IMR-90 (cell line): ENCODE measurements at regions not wholly inside any gene's neighbourhood (a gene's known extent, or its start where the extent isn't known, plus 50 kb on each side); places are given as distances from the start of the nearest gene placed in this dataset.

Source experiments
- ATAC-seq: fragments of 200-7000 bp; cut with Tn5 transposase; 2 replicates; pipeline ENCODE4 v1.9.1; 2020; ENCODE audit warnings: low read depth, mild to moderate bottlenecking, moderate library complexity
- BruUV-seq: library from RNA; stranded (reverse); fragments of 400-500 nt; replicated peaks from 2 replicates; lab custom pipeline; 2021; lab: Mats Ljungman, UMichigan
- CTCF ChIA-PET: fragments of 300-600 bp; formaldehyde crosslinking; extraction: SDS; loops from one replicate; lab custom pipeline; 2021; ENCODE audit warnings: antibody characterized with exemption; lab: Yijun Ruan, JAX
- POLR2A ChIA-PET: fragments of 300-600 bp; sonication (Branson Sonifier 250); formaldehyde crosslinking; loops from one replicate; lab custom pipeline; 2022; ENCODE audit warnings: antibody characterized with exemption; ENCODE audit not compliant: unreplicated experiment; lab: Charles Lee
- DNase-seq: peaks from one replicate; pipeline ENCODE4 v3.0.0; 2013
- H2AFZ ChIP-seq: replicated peaks from 2 replicates; pipeline ENCODE3; 2013; ENCODE audit warnings: low read length, mild to moderate bottlenecking; ENCODE audit not compliant: poor library complexity
- H2AK5ac ChIP-seq: 2 replicates; pipeline ENCODE4 v1.6.1; 2013; ENCODE audit warnings: low read depth, low read length, inconsistent platforms
- H2AK9ac ChIP-seq: replicated peaks from 2 replicates; pipeline ENCODE3; 2013; ENCODE audit warnings: mild to moderate bottlenecking, low read depth, low read length, moderate library complexity; ENCODE audit not compliant: poor library complexity
- H2BK120ac ChIP-seq: 2 replicates; pipeline ENCODE4 v1.6.1; 2013; ENCODE audit warnings: low read depth, low read length, inconsistent platforms
- H2BK15ac ChIP-seq: 3 replicates; pipeline ENCODE4 v1.6.1; 2013; ENCODE audit warnings: low read depth, low read length, inconsistent platforms
- H2BK20ac ChIP-seq: 2 replicates; pipeline ENCODE4 v1.6.1; 2013; ENCODE audit warnings: low read depth, mild to moderate bottlenecking, inconsistent platforms, low read length, moderate library complexity
- H2BK5ac ChIP-seq: 2 replicates; pipeline ENCODE4 v1.6.1; 2013; ENCODE audit warnings: mild to moderate bottlenecking, low read depth, low read length, inconsistent platforms; ENCODE audit not compliant: poor library complexity, severe bottlenecking
- H3K14ac ChIP-seq: replicated peaks from 2 replicates; pipeline ENCODE4 v1.6.1; 2013; ENCODE audit warnings: low read depth, low read length, inconsistent platforms
- H3K18ac ChIP-seq: 2 replicates; pipeline ENCODE4 v1.6.1; 2013; ENCODE audit warnings: low read depth, low read length, control low read depth
- H3K23ac ChIP-seq: 2 replicates; pipeline ENCODE4 v1.6.1; 2013; ENCODE audit warnings: low read depth, low read length, inconsistent platforms
- H3K27ac ChIP-seq: 2 replicates; pipeline ENCODE4 v1.5.1; 2013; ENCODE audit warnings: mild to moderate bottlenecking, control low read depth, low read length; ENCODE audit not compliant: insufficient read depth
- H3K27me3 ChIP-seq: 2 replicates; pipeline ENCODE4 v1.6.1; 2013; ENCODE audit warnings: low read length; ENCODE audit not compliant: control insufficient read depth, insufficient read depth
- H3K36me3 ChIP-seq: 2 replicates; pipeline ENCODE4 v1.6.1; 2013; ENCODE audit warnings: low read length, mixed read lengths; ENCODE audit not compliant: control insufficient read depth, insufficient read depth
- H3K4ac ChIP-seq: 2 replicates; pipeline ENCODE4 v1.6.1; 2013; ENCODE audit warnings: low read depth, low read length, inconsistent platforms
- H3K4me1 ChIP-seq: 2 replicates; pipeline ENCODE4 v1.6.1; 2013; ENCODE audit warnings: low read length, mixed read lengths; ENCODE audit not compliant: control insufficient read depth, insufficient read depth
- H3K4me2 ChIP-seq: 2 replicates; pipeline ENCODE4 v1.6.1; 2013; ENCODE audit warnings: low read depth, mild to moderate bottlenecking, control low read depth, low read length, moderate library complexity
- H3K4me3 ChIP-seq: 2 replicates; pipeline ENCODE4 v1.5.1; 2013; ENCODE audit warnings: low read depth, mild to moderate bottlenecking, control low read depth, low read length, moderate library complexity; ENCODE audit not compliant: insufficient read depth
- H3K56ac ChIP-seq: 2 replicates; pipeline ENCODE4 v1.6.1; 2013; ENCODE audit warnings: low read length, inconsistent platforms; ENCODE audit not compliant: insufficient read depth; ENCODE audit errors: extremely low read depth
- H3K79me1 ChIP-seq, 2 experiments: 2 replicates each; pipeline ENCODE4 v1.6.1; 2013; ENCODE audit warnings: low read length in 2 of 2, inconsistent platforms in 1 of 2, low read depth in 1 of 2
- H3K9ac ChIP-seq: 2 replicates; pipeline ENCODE4 v1.6.1; 2013; ENCODE audit warnings: low read depth, low read length, control low read depth
- H3K9me1 ChIP-seq: 2 replicates; pipeline ENCODE4 v1.6.1; 2013; ENCODE audit warnings: low read length, inconsistent platforms; ENCODE audit not compliant: insufficient read depth
- H3K9me3 ChIP-seq: 2 replicates; pipeline ENCODE4 v1.6.1; 2013; ENCODE audit warnings: low read length; ENCODE audit not compliant: control insufficient read depth, insufficient read depth
- H4K20me1 ChIP-seq: 2 replicates; pipeline ENCODE4 v1.6.1; 2013; ENCODE audit warnings: low read length, inconsistent platforms; ENCODE audit not compliant: insufficient read depth
- H4K5ac ChIP-seq: 2 replicates; pipeline ENCODE4 v1.6.1; 2013; ENCODE audit warnings: mild to moderate bottlenecking, low read depth, low read length, control low read depth
- H4K8ac ChIP-seq, 2 experiments: 2 replicates each; pipeline ENCODE4 v1.6.1; 2013; ENCODE audit warnings: low read depth in 2 of 2, low read length in 2 of 2, control low read depth in 1 of 2, inconsistent platforms in 1 of 2
- H4K91ac ChIP-seq: 2 replicates; pipeline ENCODE4 v1.6.1; 2013; ENCODE audit warnings: low read depth, low read length, inconsistent platforms; ENCODE audit not compliant: insufficient read depth
- BHLHE40 ChIP-seq: fragments of 150-350 bp; IDR thresholded peaks from 2 replicates; pipeline ENCODE4 v1.6.1; 2016; ENCODE audit warnings: mild to moderate bottlenecking, low read depth, low read length
- FOS ChIP-seq: fragments of 150-350 bp; IDR thresholded peaks from 2 replicates; pipeline ENCODE4 v1.6.1; 2016; ENCODE audit warnings: low read depth, low read length
- MAFK ChIP-seq: IDR thresholded peaks from 2 replicates; pipeline ENCODE4 v1.6.1; 2012; ENCODE audit warnings: low read depth, low read length, improper control_type of control experiment
- RFX5 ChIP-seq: IDR thresholded peaks from 2 replicates; pipeline ENCODE4 v1.8.0; 2012; ENCODE audit warnings: low read depth, mild to moderate bottlenecking, low read length, moderate library complexity
- WGBS, 2 experiments: methylation state at CpG; one replicate each; pipeline versions ENCODE4 v1.1.5 to v1.1.7; 2013; ENCODE audit warnings: missing lambda C conversion rate in 2 of 2; ENCODE audit not compliant: insufficient read length in 1 of 2; ENCODE audit errors: extremely low coverage in 2 of 2; 5-methylcytosine and 5-hydroxymethylcytosine counted together
- dilution Hi-C: fragments of 300-500 bp; cut with HindIII; formaldehyde crosslinking; loops from one replicate; pipeline ENCODE4 v1.14.3; 2018; ENCODE audit warnings: low sequenced_read_pairs; ENCODE audit not compliant: unreplicated experiment
- in situ Hi-C: fragments of 300-500 bp; cut with MboI; formaldehyde crosslinking; loops from 3 replicates; pipeline ENCODE4 v1.14.3; 2019; ENCODE audit warnings: low sequenced_read_pairs, inconsistent platforms, mixed read lengths
- intact Hi-C: fragments of 100-400 bp; cut with micrococcal nuclease; formaldehyde crosslinking; loops from 2 replicates; pipeline ENCODE4 v1.10.0; 2022

DNA sequence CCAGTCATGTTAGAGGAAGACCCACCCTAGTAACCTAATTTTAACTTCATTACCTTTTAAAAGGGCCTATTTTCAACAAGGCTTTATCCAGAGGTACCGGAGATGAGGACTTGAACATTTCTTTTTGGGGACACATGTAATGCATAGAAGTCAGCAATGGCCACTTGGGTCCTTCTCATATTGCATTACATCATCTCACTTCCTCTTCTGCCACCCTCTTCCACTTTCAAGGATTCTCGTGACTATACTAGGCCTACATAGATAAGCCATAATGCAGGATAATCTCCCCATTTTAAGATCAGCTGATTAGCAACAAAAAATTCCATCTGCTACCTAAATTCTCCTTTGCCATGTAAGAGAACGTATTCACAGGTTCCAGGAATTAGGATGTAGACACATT lies 557.2 kb downstream of the KCTD12 start:
- dilution Hi-C loops (no loop called here), intact Hi-C loops (no loop called here), in situ Hi-C loops (no loop called here)
- Histone ChIP-seq H2BK120ac (no peak overlapping the region), H3K79me1 (no peaks in the 10 kb centered on the region), H3K4ac (no peak overlapping the region), H3K27me3 (no peaks in the 10 kb centered on the region; the same call in 1 of the 2 replicates), H2AK5ac (no peak overlapping the region), H4K20me1 (no peaks in the 10 kb centered on the region), H2BK15ac (no peak overlapping the region), H4K91ac (no peak overlapping the region), H3K56ac (no peak overlapping the region), H4K8ac (no peak overlapping the region), H2BK20ac (no peak overlapping the region), H2BK5ac (no peak overlapping the region), H2AFZ (no peak overlapping the region), H3K36me3 (no peaks in the 10 kb centered on the region), H3K9ac (no peak overlapping the region), H3K4me1 (peaks cover 10% of the 10 kb centered on the region; the same call in 1 of the 2 replicates), H3K4me3 (no peak overlapping the region), H3K27ac (no peak overlapping the region), H3K4me2 (no peak overlapping the region), H2AK9ac (no peak overlapping the region), H3K14ac (no peak overlapping the region), H3K9me1 (no peaks in the 10 kb centered on the region), H3K18ac (peak overlapping the region; percentile 44; the same call in 1 of the 2 replicates), H3K23ac (no peak overlapping the region), H4K5ac (no peak overlapping the region), H3K9me3 (no peaks in the 10 kb centered on the region)
- BruUV-seq = no TSS peak
- no peak for TF ChIP-seq BHLHE40
- no peak for TF ChIP-seq RFX5
- TF ChIP-seq MAFK = no peak
- TF ChIP-seq FOS = no peak
- ATAC-seq (no peak), DNase-seq (no peak)
- WGBS, 2 experiments = 100% methylated on average over 1 of the region's 3 CpGs; no CpG with 5 or more reads in 1 of the 2 experiments
- CTCF ChIA-PET = no interaction called here
- POLR2A ChIA-PET = no interaction called here
